Mucosa of descending colon (tissue), 3 donors: ENCODE measurements at regions not wholly inside any gene's neighbourhood (a gene's known extent, or its start where the extent isn't known, plus 50 kb on each side); places are given as distances from the start of the nearest gene placed in this dataset.
"Not testable (repeated sequence)": the region's sequence is repeated elsewhere in the genome, so short reads cannot be mapped to it uniquely, and the experiment has no call there.

Source experiments
- ATAC-seq: fragments of 200-7000 bp; cut with Tn5 transposase; one replicate; pipeline ENCODE4 v1.9.1; 2020; ENCODE audit warnings: mild to moderate bottlenecking, moderate library complexity
- DNase-seq, 3 donors: peaks; one replicate each; pipeline ENCODE4 v3.0.0-alpha.2; 2020
- H3K36me3 ChIP-seq: fragments of 200-600 bp; one replicate; pipeline ENCODE4 v1.8.0; 2021; ENCODE audit warnings: low read depth, mild to moderate bottlenecking
- H3K4me1 ChIP-seq: fragments of 200-600 bp; one replicate; pipeline ENCODE4 v1.8.0; 2021; ENCODE audit warnings: low read depth, mild to moderate bottlenecking
- H3K4me3 ChIP-seq: fragments of 200-600 bp; one replicate; pipeline ENCODE4 v1.8.0; 2021; ENCODE audit warnings: mild to moderate bottlenecking
- H3K9me3 ChIP-seq: fragments of 200-600 bp; one replicate; pipeline ENCODE4 v1.8.0; 2021; ENCODE audit warnings: mild to moderate bottlenecking
- CTCF ChIP-seq: fragments of 200-600 bp; IDR thresholded peaks from one replicate; pipeline ENCODE4 v1.8.0; 2022; ENCODE audit warnings: antibody characterized with exemption, mild to moderate bottlenecking
- intact Hi-C, 2 donors: fragments of 100-400 bp; cut with DNase I in 1 of 2; cut with micrococcal nuclease in 1 of 2; formaldehyde crosslinking; loops; one replicate each; pipeline versions ENCODE4 v1.11.0 to v1.11.1; 2022; cut with DNase I, micrococcal nuclease
- donor health status: DM: no; HTN: no; CAD: no; lungs with moderate emphysema.
- donor health status: DM: no; HTN: no; CAD: no.
- donor health status: DM: no; HTN: yes; CAD: no.

GRCh38 chr20:59482351-59483187 lies 121.8 kb upstream of the PHACTR3 start:
- Histone ChIP-seq H3K4me1 (no peaks in the 10 kb centered on the region), H3K36me3 (no peaks in the 10 kb centered on the region), H3K9me3 (no peaks in the 10 kb centered on the region), H3K4me3 (no peak overlapping the region)
- ATAC-seq, result no peak
- no peak for TF ChIP-seq CTCF
- intact Hi-C loops, result no loop called here
- DNase-seq, result no peak

DNA sequence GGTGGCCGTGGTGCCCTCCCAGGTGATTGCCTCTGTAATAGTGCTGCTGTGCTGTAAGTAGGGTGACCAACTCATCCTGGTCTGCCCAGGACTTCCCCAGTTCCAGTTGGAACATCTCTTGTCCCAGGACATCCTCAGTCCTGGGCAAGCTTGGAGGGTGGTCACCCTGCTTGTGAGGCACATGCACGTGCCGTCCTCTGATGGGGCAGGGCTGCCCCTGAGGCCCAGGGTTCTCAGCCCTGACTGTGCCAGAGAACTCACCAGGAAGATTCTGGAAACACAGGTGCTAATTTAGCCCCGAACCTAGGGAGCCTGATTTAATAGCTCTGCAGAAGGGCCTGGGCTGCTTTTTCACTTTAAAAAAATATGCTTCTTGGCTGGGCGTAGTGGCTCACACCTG lies 120.9 kb upstream of the PHACTR3 start:
- TF ChIP-seq CTCF, result no peak
- H3K4me1 ChIP-seq, result no peaks in the 10 kb centered on the region
- DNase-seq (no peak), ATAC-seq (no peak)
- H3K9me3 ChIP-seq, result no peaks in the 10 kb centered on the region
- H3K4me3 ChIP-seq, result no peak overlapping the region
- no peaks in the 10 kb centered on the region for H3K36me3 ChIP-seq
- intact Hi-C loops, result no loop called here

GRCh38 chr20:59484228-59484627 lies 120.1 kb upstream of the PHACTR3 start:
- Histone ChIP-seq H3K9me3 (no peaks in the 10 kb centered on the region), H3K36me3 (no peaks in the 10 kb centered on the region), H3K4me3 (no peak overlapping the region), H3K4me1 (no peaks in the 10 kb centered on the region)
- TF ChIP-seq CTCF, result no peak
- intact Hi-C loops, result no loop called here
- DNase-seq (no peak), ATAC-seq (no peak)

GRCh38 chr20:59485576-59486454 lies 118.5 kb upstream of the PHACTR3 start:
- DNase-seq (no peak), ATAC-seq (no peak)
- H3K36me3 ChIP-seq, result no peaks in the 10 kb centered on the region
- no peak for TF ChIP-seq CTCF
- intact Hi-C loops, result no loop called here
- H3K4me3 ChIP-seq, result no peak overlapping the region
- no peaks in the 10 kb centered on the region for H3K4me1 ChIP-seq
- no peaks in the 10 kb centered on the region for H3K9me3 ChIP-seq

DNA sequence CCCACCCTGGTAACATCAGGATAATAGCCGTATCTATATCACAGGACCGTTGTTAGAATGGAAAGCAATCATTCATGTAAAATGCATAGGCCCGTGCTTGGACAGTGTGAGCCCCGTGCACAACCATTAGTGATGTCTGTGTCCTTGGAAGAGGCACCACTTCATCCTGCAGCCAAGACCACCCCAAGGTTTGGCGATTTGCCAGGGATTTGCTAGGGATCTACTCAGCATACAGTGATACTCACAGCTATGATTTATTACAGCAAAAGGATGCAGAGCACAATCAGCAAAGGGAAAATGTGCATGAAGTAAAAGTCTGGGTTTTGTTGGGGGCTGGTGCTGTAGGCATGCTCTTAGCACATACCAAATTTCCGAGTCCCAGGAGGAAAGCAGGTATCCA lies 115.9 kb upstream of the PHACTR3 start:
- intact Hi-C loops, H3K9me3 ChIP-seq, H3K4me1 ChIP-seq, H3K4me3 ChIP-seq, ATAC-seq, H3K36me3 ChIP-seq, DNase-seq: not testable (repeated sequence)

DNA sequence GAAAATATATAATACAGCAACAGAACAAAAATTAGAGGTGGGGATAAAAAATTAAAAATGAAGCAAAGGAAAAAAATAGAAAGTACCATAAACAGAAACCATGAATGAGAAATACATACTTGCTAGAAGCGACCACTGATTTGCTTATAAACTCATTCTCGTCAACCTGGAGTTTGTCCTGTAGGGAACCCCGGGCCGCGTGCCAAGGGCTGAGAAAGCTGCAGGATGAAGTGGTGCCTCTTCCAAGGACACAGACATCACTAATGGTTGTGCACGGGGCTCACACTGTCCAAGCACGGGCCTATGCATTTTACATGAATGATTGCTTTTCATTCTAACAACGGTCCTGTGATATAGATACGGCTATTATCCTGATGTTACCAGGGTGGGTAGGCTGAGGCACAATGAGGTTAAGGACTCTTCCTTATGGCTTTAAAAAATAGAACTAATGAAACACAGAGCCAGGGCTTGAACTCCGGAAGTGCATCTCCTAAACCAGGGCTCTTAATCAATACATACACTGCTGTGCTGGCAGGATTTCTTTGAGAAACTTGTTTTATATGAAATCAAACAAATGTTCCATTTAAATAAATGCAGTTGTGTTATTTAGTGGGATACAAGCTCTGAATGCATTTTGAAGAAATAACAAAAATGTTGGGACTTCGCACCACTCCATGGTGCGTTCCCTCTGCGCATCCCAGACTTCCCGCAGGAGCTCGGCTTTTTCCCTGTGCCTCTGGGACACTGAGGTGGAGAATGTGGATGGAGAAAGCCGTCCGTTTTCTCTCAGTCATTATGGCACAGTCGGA lies 113.9 kb upstream of the PHACTR3 start:
- intact Hi-C loops, ATAC-seq, H3K4me1 ChIP-seq, H3K4me3 ChIP-seq, DNase-seq, H3K9me3 ChIP-seq, H3K36me3 ChIP-seq: not testable (repeated sequence)
